Bronchial epithelial cell (primary cell): ENCODE measurements at regions not wholly inside any gene's neighbourhood (a gene's known extent, or its start where the extent isn't known, plus 50 kb on each side); places are given as distances from the start of the nearest gene placed in this dataset.

Source experiments
- DNase-seq: peaks from one replicate; pipeline ENCODE4 v3.0.0-alpha.2; 2010; ENCODE audit warnings: low read depth
- FAIRE-seq: peaks from 2 replicates; lab custom pipeline; 2011; peaks lifted over from hg19 to GRCh38; lab: Jason Lieb, UNC
- H3K27me3 ChIP-seq: 2 replicates; pipeline ENCODE4 v1.5.1; 2011; ENCODE audit warnings: low read length; ENCODE audit not compliant: control insufficient read depth, insufficient read depth
- H3K36me3 ChIP-seq: 2 replicates; pipeline ENCODE4 v1.5.1; 2011; ENCODE audit warnings: low read length; ENCODE audit not compliant: control insufficient read depth, insufficient read depth
- H3K4me3 ChIP-seq: 2 replicates; pipeline ENCODE4 v1.5.1; 2011; ENCODE audit warnings: mild to moderate bottlenecking, low read depth, low read length, control low read depth
- TF ChIP-seq, protein P1 (sequence below): IDR thresholded peaks from 2 replicates; pipeline ENCODE4 v1.5.1; 2011; ENCODE audit warnings: mild to moderate bottlenecking, moderate library complexity, low read length, control low read depth, inconsistent platforms; ENCODE audit not compliant: insufficient read depth, severe bottlenecking

DNA sequence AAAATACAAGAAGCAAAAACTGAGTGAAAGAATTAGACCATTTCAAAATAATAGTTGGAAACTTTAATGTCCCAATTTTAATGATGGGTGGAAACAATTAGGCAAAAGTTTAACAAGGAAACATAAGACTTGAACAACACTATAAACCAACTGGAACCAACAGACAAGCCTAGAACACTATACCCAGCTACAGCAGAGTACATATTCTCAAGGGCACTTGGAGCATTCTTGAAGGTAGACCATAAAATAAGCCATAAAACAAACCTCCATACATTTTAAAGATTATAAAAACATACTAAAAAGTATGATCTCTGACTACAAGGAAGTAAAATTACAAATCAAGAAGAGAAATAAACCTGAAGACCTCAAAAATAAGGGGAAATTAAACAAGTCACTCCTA lies 616.7 kb downstream of the SUCLG1 start:
- Histone ChIP-seq H3K27me3 (no peaks in the 10 kb centered on the region), H3K36me3 (no peaks in the 10 kb centered on the region), H3K4me3 (no peak overlapping the region)
- DNase-seq (no peak), FAIRE-seq (no peak)
- TF ChIP-seq, protein P1, sequence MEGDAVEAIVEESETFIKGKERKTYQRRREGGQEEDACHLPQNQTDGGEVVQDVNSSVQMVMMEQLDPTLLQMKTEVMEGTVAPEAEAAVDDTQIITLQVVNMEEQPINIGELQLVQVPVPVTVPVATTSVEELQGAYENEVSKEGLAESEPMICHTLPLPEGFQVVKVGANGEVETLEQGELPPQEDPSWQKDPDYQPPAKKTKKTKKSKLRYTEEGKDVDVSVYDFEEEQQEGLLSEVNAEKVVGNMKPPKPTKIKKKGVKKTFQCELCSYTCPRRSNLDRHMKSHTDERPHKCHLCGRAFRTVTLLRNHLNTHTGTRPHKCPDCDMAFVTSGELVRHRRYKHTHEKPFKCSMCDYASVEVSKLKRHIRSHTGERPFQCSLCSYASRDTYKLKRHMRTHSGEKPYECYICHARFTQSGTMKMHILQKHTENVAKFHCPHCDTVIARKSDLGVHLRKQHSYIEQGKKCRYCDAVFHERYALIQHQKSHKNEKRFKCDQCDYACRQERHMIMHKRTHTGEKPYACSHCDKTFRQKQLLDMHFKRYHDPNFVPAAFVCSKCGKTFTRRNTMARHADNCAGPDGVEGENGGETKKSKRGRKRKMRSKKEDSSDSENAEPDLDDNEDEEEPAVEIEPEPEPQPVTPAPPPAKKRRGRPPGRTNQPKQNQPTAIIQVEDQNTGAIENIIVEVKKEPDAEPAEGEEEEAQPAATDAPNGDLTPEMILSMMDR: no peak

DNA sequence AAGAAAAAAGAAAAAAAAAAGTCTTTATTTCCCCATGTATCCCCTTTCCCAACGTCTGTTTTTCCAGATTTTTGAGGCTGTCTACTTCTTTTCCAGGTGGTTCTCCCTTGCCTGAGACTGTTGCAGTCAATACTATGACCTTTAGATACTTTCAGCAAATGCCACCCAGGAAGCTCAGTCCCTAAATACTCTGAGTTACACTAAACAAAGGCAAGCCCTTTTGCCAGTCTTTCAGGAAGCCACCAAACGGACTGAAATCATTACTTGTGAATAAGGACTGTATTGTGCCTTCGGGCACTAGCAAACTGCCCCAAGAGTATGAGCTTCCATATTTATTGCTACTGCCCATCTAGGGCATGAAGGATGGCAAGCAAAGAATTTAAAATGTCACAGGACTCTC lies 621.3 kb downstream of the SUCLG1 start:
- H3K36me3 ChIP-seq: no peaks in the 10 kb centered on the region
- no peaks in the 10 kb centered on the region for H3K27me3 ChIP-seq
- no peak for FAIRE-seq
- DNase-seq: no peak
- H3K4me3 ChIP-seq: no peak overlapping the region
- TF ChIP-seq, protein P1: no peak

DNA sequence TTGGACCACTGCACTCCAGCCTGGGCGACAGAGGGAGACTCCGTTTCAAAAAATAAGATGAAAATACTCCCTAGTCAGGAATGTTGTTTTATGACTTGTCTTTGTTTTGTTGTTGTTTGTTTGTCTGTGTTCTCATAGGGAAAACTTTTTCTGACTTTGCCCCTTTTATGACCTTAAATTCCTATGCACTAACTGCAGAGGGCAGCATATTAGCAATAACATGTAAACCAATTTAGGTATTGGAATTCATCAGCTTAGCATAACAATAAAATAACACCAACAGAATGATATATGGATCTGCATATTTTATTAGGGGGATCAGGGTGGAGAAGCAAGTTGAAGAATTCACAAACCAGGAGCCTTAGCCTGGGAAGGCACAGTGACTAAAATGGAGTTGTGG lies 631.5 kb downstream of the SUCLG1 start:
- no peaks in the 10 kb centered on the region for H3K36me3 ChIP-seq
- FAIRE-seq (no peak), DNase-seq (peak; percentile 31)
- H3K4me3 ChIP-seq: no peak overlapping the region
- TF ChIP-seq, protein P1: peak; percentile 20
- no peaks in the 10 kb centered on the region for H3K27me3 ChIP-seq

DNA sequence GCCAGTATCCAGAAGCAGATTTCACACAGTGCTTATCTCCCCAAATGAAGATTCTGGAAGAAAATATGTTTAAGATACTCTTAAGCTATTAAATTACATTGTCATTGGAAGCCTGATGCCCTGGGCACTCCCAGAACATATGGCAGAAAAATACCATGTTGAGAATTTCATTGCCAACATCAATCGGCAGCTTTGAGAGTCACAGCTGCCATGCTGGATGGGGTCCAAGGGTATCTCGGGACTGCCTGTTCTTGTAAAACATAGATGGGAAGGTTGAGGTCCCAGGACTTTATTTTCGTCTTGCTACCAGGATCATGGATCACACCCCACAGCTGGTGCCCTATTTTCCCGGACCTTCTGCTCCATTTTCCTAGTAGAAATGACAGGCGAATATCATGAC lies 632.5 kb downstream of the SUCLG1 start:
- H3K27me3 ChIP-seq: no peaks in the 10 kb centered on the region
- H3K4me3 ChIP-seq: no peak overlapping the region
- TF ChIP-seq, protein P1: no peak
- DNase-seq (no peak), FAIRE-seq (no peak)
- H3K36me3 ChIP-seq: no peaks in the 10 kb centered on the region

DNA sequence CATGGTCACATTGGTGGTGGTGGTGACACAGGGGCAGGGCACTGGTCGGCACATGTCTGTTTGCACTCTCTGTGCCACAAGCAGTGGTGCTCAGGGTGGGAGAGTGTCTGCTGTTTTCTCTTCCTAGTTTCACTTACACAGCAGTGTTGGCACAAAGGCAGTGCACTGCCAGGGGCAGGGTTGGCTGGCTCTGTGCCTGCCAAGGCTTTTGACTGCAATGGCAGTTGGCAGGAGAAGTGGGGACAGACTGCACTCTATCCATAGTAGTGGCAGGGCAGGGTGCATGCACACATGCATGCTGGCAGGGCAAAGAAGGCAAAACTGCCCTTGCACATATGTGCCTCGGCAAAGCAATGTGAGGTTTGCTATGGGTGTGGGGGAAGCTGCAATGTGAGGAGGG lies 635.9 kb downstream of the SUCLG1 start:
- Histone ChIP-seq H3K36me3 (no peaks in the 10 kb centered on the region), H3K4me3 (no peak overlapping the region), H3K27me3 (no peaks in the 10 kb centered on the region)
- no peak for FAIRE-seq
- DNase-seq: no peak
- TF ChIP-seq, protein P1: no peak

DNA sequence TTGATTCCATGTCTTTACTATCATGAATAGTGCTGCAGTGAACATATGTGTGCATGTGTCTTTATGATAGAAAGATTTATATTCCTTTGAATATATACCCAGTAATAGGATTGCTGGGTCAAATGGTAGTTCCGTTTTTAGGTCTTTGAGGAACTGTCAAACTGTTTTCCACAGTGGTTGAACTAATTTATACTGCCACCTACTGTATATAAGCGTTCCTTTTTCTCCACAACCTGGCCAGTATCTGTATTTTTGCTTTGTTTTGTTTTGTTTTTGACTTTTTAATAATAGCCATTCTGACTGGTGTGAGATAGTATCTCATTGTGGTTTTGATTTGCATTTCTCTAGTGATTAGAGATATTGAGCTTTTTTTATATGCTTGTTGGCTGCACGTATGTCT lies 641.6 kb downstream of the SUCLG1 start:
- TF ChIP-seq, protein P1: peak; percentile 33
- no peak for FAIRE-seq
- no peaks in the 10 kb centered on the region for H3K36me3 ChIP-seq
- H3K27me3 ChIP-seq: no peaks in the 10 kb centered on the region
- DNase-seq: peak; percentile 25
- no peak overlapping the region for H3K4me3 ChIP-seq
